Fibroblast of villous mesenchyme (primary cell): ENCODE measurements at regions not wholly inside any gene's neighbourhood (a gene's known extent, or its start where the extent isn't known, plus 50 kb on each side); places are given as distances from the start of the nearest gene placed in this dataset.

Source experiments
- DNase-seq: peaks from one replicate; pipeline ENCODE4 v3.0.0-alpha.2; 2010; ENCODE audit warnings: low read depth
- H3K4me3 ChIP-seq: 2 replicates; pipeline ENCODE4 v1.5.1; 2011; ENCODE audit warnings: low read depth, mild to moderate bottlenecking, low read length
- CTCF ChIP-seq: IDR thresholded peaks from 2 replicates; pipeline ENCODE4 v1.5.1; 2012; ENCODE audit warnings: low read depth, mild to moderate bottlenecking, low read length; ENCODE audit not compliant: insufficient read depth

- H3K4me3 ChIP-seq, result no peak overlapping the region
- TF ChIP-seq CTCF, result no peak
- DNase-seq, result no peak
Measured at GRCh38 chr1:29960876-29961275, 724.6 kb downstream of the PTPRU start.

- no peak for TF ChIP-seq CTCF
- no peak for DNase-seq
- no peak overlapping the region for H3K4me3 ChIP-seq
Measured at GRCh38 chr1:29960156-29960755, 723.9 kb downstream of the PTPRU start.

- no peak overlapping the region for H3K4me3 ChIP-seq
- no peak for TF ChIP-seq CTCF
- no peak for DNase-seq
Measured at GRCh38 chr1:29959356-29959755, 723.0 kb downstream of the PTPRU start.

GRCh38 chr1:29958271-29958670 is 721.9 kb downstream of the PTPRU start:
- no peak overlapping the region for H3K4me3 ChIP-seq
- no peak for TF ChIP-seq CTCF
- no peak for DNase-seq

- H3K4me3 ChIP-seq, result no peak overlapping the region
- TF ChIP-seq CTCF, result no peak
- no peak for DNase-seq
Measured at GRCh38 chr1:29956349-29957030, 720.2 kb downstream of the PTPRU start.

- TF ChIP-seq CTCF, result no peak
- H3K4me3 ChIP-seq, result no peak overlapping the region
- DNase-seq, result no peak
Measured at GRCh38 chr1:29954591-29954990, 718.3 kb downstream of the PTPRU start.

GRCh38 chr1:29953961-29954360 is 717.6 kb downstream of the PTPRU start:
- TF ChIP-seq CTCF, result no peak
- H3K4me3 ChIP-seq, result no peak overlapping the region
- no peak for DNase-seq
